MM.1S (cell line): ENCODE measurements at regions not wholly inside any gene's neighbourhood (a gene's known extent, or its start where the extent isn't known, plus 50 kb on each side); places are given as distances from the start of the nearest gene placed in this dataset.

Experiments used
- CTCF ChIP-seq: fragments of 300-600 bp; sonication (generic); IDR thresholded peaks from 2 replicates; pipeline ENCODE4 v1.5.1; 2016; ENCODE audit warnings: antibody characterized with exemption, low read length, mixed read lengths
- EZH2 ChIP-seq: fragments of 300-600 bp; sonication (generic); optimal IDR thresholded peaks from 2 replicates; pipeline ENCODE3; 2017; ENCODE audit warnings: low read depth, mild to moderate bottlenecking, antibody characterized with exemption, low read length, mixed read lengths

- TF ChIP-seq CTCF (no peak), EZH2 (no peak)
These were observed 566.2 kb downstream of the IRS1 start for GRCh38 chr2:226233388-226233787.
